AG20443 (cell line): ENCODE measurements at regions not wholly inside any gene's neighbourhood (a gene's known extent, or its start where the extent isn't known, plus 50 kb on each side); places are given as distances from the start of the nearest gene placed in this dataset.
"Not testable (repeated sequence)": the region's sequence is repeated elsewhere in the genome, so short reads cannot be mapped to it uniquely, and the experiment has no call there.

Experiments used
- DNase-seq: peaks from one replicate; pipeline ENCODE4 v3.0.0; 2012; ENCODE audit warnings: low spot score, mixed read lengths

DNA sequence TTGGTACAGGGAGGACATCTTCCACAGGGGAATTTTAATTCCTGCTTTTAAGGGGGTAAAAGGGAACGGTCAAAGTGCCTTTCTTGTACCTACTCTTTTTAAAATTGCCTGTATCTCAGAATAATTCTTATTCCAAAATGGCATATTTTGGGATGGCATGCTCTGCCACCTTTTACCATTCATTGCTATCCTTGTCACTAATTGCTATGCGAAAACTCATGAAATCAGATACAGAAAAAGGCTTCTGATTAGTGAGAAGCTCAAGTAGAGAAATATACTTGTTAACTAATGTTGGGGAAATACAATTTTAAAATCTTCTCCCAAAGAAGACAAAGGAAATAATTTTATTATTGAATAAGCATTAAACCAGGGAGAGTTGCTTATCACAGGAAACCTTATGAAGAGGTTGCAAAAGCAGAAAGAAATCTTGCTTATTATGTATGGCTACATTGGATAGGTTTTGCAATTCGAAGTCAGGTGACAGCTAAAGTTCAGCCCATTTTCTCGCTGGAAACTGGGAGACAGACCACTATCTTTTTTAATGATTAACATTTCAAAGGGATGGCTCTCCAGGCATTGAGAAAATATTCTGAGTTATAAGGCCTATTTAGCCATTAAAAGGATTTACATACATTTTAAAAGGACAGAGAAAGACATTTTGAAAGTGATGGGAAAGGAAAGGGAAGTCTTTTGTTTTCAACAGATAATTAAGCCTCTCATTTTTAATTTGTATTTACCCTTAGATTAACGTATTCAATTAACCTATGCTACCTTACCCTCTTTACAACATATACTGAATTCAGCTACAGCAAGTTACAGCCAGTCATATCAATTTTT, 110.3 kb upstream of the PRSS16 start:
- no peak for DNase-seq

DNA sequence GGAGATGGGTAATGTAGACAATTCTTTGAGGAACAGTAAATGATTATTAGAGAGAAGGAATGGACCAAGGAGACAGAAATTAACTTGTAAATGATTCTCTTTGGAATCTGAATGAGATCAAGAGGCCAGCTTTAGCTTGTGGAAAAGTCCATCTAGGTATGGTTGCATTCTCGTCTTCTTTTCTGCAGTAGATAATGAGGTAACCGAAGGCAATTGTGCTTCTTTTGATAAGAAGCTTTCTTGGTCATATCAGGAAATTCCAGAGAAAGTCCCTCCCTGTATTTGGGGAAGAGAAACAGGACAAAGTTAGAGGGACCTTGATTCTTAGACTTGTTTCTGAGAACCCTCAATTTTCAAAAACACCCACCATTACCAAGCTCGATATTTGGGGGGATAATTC, 109.1 kb upstream of the PRSS16 start:
- no peak for DNase-seq

DNA sequence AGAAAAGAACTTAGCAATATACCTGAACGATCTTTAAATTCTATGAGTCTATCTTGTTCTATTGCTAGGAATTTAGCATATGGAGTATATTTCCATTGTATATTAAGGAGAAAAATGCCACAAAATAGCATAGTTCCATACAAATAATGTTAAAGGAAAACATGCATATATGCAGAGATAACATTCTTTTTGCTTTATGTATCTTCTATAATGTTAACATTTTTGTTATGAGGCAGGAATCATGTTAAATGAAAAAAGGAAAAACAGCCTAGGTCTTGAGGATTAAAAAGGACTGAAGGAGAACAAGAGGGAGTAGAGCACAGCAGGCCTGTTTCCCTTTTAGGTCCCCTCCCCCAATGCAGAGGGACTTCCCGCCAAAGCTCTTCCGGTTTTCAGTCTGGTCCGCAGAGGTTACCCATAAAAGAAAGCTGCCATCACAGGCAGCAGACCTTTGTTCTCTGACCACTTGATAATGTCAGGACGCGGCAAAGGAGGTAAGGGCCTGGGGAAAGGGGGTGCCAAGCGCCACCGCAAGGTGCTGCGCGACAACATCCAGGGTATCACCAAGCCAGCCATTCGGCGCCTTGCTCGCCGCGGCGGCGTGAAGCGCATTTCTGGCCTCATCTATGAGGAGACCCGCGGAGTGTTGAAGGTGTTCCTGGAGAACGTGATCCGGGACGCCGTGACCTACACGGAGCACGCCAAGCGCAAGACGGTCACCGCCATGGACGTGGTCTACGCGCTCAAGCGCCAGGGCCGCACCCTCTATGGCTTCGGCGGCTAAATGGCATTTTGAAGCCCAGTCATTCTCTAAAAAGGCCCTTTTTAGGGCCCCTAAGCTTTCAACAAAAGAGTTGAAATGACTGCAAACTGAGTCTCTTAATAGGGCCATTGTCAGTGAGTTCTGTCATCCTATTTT, 108.4 kb upstream of the PRSS16 start:
- peak; percentile 11 for DNase-seq

DNA sequence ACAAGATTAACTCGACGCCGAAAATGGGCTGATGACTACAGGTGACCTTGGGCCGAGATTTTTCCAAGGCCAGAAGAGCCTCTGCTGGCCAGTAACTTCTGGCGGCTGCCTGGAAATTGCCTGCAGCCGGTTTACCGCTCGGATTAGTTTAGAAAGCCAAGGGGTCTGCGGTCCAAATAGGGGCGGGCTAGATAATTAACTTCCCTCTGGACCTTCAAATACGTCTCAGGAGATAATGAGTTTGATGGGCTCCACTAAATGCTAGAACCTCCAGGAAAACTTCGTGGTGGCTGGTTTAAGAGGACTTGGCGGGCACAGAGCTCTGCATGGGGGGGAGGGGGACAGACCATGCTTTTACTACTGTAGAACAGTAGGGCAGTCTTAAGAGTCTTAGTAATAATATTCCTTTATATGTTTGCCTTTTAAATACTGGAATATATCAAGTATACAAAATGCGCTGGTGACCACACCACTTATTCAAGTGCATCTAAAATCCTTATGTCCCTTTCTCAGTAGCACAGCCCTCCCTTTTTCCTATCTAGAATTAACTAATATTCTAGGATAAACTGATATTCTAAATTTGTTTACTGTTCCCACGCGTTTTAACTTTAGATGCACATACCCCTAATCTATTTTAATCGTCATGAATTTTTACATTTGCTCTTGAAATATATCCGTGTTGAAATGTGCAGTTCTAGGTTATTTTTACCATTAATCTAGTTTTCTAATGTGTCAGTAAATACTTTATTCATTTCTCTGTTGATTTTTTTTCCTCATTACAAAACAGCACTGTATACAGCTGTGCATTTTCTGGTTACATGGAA, 107.5 kb upstream of the PRSS16 start:
- no peak for DNase-seq

DNA sequence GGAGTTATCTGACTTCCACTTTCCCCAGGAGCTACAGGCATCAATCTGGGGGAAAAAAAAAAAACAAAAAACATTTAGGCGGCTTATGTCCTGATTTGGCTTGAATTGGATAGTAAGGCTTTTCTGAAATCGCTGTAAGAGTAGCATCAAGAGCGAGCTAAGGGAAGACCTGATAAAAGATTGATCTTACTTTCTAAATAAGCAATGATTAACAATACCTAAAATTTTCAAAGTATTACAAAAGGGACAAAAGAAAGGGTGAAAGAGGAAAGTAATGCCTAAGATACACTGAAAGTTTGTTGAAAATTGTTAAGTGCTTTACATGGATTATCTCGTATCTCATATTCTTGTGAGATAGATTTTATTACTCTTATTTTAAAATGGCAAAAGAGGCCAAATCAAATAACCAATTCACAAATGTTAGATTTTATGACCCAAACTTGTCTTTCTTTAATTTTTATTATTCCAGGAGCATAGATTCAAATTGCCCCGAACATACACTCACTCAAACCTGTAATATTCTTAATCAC, 106.4 kb upstream of the PRSS16 start:
- no peak for DNase-seq

DNA sequence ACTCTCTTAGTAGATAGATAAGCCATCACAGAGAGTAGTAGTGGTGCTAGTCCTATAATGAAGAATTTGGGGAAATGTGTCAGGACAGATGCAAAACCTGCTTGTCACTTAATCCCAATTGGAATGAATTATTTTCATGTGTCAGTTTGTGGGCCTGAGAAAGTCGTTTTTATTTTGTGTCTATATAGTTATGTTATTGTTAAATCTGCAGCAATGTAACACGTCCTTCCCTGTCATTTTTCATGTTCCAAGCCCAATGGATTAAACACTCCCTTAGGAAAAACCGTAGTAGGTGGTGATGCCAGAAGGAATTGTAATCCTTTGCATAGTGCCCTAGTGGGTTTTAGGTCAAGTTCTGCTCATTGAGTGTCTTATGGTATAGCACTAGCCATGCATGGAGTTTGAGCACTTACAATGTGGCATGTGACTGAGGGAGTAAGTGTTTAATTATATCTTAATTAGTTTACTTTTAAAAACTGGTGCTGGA, 105.9 kb upstream of the PRSS16 start:
- no peak for DNase-seq

DNA sequence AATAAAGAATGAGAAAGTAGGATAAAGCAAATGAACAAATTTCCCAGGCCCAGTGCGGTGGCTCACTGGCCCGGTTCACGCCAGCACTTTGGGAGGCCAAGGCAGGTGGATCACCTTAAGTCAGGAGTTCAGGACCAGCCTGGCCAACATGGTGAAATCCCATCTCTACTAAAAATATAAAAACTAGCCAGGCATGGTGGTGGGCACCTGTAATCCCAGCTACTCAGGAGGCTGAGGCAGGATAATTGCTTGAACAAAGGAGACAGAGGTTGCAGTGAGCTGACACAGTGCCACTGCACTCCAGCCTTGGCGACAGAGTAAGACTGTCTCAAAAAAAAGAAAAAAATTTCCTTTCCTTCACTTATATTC, 104.5 kb upstream of the PRSS16 start:
- DNase-seq: not testable (repeated sequence)

DNA sequence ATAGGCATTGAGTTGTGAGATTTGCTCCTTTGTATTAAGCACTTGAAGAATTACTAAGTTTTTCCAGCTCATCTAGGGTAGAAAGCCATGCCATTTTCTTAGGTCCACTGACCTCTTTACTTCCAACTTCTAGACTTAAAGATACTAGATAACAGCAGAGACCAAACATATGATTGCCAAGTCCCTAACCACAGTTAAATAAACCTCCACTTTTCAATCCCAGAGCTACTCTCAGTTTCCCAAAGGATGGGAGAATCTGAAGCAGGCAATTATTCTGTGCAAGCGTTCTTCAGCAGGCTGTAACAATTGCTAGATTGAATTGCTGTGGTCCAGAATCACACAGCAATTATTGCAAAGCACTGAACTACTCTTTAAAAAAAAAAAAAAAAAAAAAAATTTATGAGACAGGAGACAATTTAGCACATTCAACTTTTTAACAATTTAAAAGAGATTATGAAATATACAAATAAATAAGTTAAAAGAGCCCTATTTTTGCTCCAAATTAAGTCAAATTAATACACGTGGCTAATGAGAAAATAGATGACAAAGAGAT, 104.0 kb upstream of the PRSS16 start:
- DNase-seq: no peak

DNA sequence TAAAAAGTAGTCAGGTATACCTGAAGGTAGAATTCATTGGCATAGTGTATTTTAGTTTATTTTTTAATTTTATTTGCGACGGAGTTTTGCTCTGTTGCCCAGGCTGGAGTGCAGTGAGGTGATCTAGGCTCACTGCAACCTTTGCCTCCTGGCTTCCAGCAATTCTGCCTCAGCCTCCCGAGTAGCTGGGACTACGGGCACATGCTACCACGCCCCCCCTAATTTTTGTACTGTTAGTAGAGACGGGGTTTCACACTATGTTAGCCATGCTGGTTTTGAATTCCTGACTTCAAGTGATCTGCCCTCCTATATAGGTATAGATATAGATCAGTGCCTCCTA, 102.8 kb upstream of the PRSS16 start:
- DNase-seq: no peak

DNA sequence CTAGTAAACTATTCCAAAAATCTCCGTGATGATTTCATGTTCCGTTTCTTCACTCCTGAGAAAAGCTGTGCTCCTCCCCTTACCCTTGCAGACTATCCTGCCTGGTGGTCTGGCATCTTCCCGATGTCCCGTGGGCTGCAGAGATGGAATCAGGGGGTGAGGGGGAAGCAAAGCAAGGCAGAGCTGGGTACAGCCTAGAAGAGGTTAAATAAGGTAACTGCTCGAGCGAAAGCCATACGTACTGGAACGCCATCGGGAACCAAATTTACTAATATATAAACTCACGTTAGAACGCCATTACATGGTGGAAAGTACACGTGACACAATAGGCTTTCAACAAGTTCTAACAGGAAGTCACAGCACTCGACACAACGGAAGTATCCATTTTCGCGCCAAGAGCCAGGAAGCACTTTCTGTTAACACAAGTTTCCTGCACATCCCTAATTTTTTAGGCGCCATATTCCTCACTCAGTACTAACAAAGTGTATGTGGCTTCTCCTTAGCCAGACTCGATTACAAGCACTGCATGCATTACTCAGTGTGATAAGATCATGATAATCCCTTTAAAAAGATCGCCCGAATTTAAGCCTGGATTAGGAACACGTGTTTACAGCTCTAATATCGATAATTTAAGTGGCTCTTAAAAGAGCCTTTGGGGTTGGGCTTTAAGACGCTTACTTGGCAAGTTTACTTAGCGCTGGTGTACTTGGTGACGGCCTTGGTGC, 101.6 kb upstream of the PRSS16 start:
- DNase-seq: peak; percentile 62

DNA sequence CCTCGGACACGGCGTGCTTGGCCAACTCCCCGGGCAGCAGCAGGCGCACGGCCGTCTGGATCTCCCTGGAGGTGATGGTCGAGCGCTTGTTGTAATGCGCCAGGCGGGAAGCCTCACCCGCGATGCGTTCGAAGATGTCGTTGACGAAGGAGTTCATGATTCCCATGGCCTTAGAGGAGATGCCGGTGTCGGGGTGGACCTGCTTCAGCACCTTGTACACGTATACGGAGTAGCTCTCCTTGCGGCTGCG, 101.1 kb upstream of the PRSS16 start:
- DNase-seq: not testable (repeated sequence)

DNA sequence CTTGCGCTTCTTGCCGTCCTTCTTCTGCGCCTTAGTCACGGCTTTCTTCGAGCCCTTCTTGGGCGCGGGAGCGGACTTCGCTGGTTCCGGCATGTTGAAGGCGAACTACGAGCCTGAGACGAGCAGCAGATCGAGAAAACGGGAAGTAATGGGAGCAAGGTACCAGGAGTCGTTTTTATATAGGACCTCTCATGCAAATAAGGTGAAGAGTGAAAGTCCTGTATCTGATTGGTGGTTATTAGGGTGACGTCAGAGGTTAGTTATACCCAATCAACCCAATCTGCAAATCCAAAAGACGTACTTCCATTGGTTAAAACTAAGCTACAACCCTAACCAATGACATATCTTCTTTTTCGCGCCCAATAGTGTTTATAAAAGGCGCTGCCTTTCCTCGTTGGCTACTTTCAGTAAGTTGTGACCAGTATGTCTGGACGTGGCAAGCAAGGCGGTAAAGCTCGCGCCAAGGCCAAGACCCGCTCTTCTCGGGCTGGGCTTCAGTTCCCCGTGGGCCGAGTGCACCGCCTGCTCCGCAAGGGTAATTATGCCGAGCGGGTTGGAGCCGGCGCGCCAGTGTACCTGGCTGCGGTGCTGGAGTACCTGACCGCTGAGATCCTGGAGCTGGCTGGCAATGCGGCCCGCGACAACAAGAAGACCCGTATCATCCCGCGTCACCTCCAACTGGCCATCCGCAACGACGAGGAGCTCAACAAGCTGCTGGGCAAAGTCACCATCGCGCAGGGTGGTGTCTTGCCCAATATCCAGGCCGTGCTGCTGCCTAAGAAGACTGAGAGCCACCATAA, 100.6 kb upstream of the PRSS16 start:
- peak; percentile 94 for DNase-seq

DNA sequence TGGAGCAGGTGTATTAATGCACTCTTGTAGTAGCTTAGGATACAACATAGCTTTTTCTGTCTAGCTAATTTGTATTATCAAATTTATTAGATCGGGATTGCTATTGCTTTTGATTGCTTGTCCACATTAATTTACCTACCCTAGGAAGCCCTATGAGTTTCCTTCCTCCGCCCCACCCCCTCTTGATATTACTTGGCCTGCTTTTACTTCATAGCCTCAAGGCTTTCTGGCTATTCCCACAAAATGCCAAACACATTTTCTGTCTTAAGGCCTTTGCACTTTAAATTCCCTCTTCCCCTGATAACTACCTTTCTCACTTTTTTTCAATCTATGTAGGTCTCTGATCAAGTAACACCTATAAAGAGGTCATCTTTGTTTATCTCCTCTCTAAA, 99.1 kb upstream of the PRSS16 start:
- DNase-seq: no peak

DNA sequence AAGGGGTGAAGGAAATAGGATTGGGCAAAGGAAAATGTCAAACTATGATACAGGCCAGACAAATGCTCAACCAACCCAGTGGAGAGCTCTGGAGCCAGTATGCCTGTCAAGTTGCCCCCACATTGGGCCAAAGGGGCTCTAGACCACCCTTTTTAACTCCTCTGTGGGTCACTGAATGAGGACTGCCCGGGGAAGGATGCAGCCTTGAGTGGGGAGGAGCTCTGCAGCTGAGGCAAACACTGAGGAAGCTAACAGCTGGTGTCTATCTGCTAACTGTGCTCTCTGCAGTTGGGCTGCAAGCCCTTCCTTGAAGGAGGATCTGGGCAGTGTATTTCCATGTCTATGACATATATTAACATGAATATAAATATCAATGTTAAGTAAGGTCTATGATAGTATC, 98.4 kb upstream of the PRSS16 start:
- DNase-seq: no peak

DNA sequence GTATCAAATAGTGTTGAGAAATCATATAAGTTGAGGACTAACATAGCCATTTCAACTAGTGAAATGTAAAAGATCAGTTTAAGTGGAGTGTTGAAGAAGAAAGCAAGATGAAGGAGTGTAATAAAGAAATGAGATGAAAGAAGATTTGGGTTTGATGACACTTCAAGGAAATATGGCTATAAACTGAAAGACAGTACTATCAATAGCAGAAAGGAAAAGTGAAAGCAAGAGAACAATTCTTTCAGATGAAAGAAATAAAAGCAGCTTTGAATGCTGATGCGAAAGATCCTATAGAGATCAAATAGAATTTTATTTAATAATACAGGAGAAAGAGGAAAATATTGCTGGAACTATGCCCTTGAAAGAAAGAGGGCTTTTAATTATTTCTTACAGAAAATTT, 92.8 kb upstream of the PRSS16 start:
- no peak for DNase-seq

DNA sequence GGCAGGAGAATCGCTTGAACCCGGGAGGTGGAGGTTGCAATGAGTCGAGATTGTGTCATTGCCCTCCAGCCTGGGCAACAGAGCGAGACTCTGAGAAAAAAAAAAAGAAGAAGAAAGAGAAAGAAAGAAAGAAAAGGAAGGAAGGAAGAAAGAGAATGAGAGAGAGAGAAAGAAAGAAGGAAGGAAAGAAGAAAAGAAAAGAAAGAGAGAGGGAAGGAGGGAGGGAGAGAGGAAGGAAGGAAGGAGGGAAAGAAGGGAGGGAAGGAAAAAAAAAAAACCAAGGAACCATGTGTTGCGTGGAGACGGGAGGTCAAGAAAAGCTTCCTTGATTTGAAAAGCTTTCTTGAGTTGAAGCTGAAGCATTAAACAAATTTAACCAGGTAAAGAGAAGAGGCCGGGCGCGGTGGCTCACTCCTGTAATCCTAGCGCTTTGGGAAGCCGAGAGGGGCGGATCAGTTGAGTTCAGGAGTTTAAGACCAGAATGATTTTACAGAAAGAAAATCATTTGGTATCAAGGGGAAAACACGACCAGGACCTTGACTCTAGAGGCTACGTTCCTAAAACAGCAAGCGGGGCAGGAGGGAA, 90.5 kb upstream of the PRSS16 start:
- no peak for DNase-seq

DNA sequence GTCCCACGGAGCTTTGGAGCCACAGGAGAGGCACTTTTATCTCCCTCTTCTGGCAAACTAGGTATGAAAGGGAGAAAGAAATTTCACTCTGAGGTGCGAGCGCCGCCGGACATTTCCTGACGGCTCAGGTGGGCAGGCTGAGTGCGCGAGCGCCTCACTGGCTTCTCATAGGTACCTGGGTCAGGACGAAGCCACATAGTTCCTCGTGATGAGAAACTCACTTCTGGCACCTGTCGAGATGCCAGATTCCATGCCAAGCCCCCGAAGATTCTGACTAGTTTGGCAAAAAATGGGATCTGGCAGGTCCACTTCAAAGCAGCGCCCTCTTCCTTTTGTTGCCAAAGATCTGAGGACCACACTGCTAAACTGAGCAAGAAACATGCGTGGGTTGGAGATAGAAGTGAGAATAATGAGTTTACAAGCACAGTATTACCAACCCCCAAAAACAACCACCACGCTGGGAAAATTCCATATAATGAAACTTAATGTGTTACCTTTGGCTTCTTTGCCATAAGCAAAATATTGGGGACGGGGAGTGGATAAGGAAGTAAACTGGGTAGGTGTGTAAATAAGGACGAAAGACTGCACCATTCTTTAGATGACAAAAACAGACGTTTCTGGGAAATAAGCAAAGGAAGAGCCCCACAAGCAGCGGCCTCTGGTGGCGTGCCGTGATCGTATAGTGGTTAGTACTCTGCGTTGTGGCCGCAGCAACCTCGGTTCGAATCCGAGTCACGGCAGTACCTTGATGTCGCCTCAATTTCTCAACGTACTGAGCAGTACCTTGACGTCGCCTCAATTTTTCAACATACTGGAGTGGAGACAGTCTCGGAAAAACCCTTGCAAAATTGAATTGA, 89.8 kb upstream of the PRSS16 start:
- DNase-seq: peak; percentile 63

DNA sequence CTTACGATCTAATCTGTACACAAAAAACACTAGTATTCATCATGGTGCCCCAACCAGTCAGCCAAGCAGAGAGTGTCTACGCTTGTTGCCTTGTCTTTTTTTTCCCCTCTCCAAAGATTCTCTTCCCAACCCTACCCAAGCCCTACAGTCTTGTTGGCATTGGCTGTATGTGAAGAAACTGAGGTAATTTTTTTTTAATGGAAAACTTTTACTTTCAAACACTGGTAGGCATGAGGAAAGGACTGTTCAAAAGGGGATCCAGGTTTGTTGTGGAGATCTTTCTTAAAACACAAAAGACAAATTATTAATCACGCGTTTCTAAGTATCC, 89.2 kb upstream of the PRSS16 start:
- no peak for DNase-seq

DNA sequence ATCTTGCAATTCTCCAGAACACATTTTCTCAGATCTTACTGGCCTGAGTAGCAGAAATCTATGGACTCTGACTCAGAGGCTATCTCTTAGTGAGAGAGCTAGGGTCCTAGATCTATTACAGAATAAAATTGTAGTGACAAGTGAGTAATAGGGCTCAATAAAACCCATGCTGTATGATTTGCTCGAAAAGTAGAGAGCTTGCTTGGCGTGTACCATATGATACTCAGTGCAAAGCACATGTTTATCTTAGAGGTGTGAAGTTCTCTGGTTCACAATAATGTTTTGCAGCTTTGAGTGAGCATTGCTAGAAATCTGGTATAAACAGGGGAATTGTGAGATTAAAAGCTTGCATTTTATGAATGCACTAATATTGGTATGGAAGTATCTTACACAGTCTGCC, 87.8 kb upstream of the PRSS16 start:
- no peak for DNase-seq
